Uterus (tissue), 3 donors: ENCODE measurements at regions not wholly inside any gene's neighbourhood (a gene's known extent, or its start where the extent isn't known, plus 50 kb on each side); places are given as distances from the start of the nearest gene placed in this dataset.
"Not testable (repeated sequence)": the region's sequence is repeated elsewhere in the genome, so short reads cannot be mapped to it uniquely, and the experiment has no call there.

ENCODE experiments used
- DNase-seq, 2 donors: peaks; one replicate each; pipeline ENCODE4 v3.0.0-alpha.2; 2019 to 2020
- H3K27ac ChIP-seq, 2 donors: fragments of 200-600 bp; sonication (generic); 1 replicate in 1 of 2; 2 replicates in 1 of 2; pipeline ENCODE4 v1.5.1; 2016 to 2018
- H3K27me3 ChIP-seq, 2 donors: fragments of 200-600 bp; sonication (generic); one replicate each; pipeline ENCODE4 v1.5.1; 2018 to 2019; ENCODE audit warnings: control low read depth in 1 of 2
- H3K36me3 ChIP-seq, 2 donors: fragments of 200-600 bp; sonication (generic); one replicate each; pipeline ENCODE4 v1.5.1; 2019; ENCODE audit warnings: control low read depth in 1 of 2
- H3K4me1 ChIP-seq, 2 donors: fragments of 200-600 bp; sonication (generic); one replicate each; pipeline ENCODE4 v1.5.1; 2018 to 2019; ENCODE audit warnings: control low read depth in 1 of 2
- H3K4me3 ChIP-seq, 2 donors: fragments of 200-600 bp; sonication (generic); 1 replicate in 1 of 2; 2 replicates in 1 of 2; pipeline ENCODE4 v1.5.1; 2018 to 2019; ENCODE audit warnings: mild to moderate bottlenecking in 1 of 2
- H3K9me3 ChIP-seq, 2 donors: fragments of 200-600 bp; sonication (generic); one replicate each; pipeline ENCODE4 v1.5.1; 2019; ENCODE audit warnings: control low read depth in 1 of 2
- CTCF ChIP-seq, 4 experiments: fragments of 200-600 bp in 2 of 4; fragments of 450-650 bp in 2 of 4; sonication (generic) in 2 of 4; IDR thresholded peaks; one replicate each; pipeline ENCODE4 v1.5.1; 2016 to 2019; ENCODE audit warnings: antibody characterized with exemption in 4 of 4, mild to moderate bottlenecking in 2 of 4, moderate library complexity in 1 of 4
- POLR2A ChIP-seq, 2 donors: fragments of 450-650 bp; IDR thresholded peaks; one replicate each; pipeline ENCODE4 v1.6.1; 2016; ENCODE audit warnings: antibody characterized with exemption in 2 of 2, mild to moderate bottlenecking in 1 of 2, moderate library complexity in 1 of 2
- intact Hi-C: fragments of 100-400 bp; cut with DNase I; formaldehyde crosslinking; loops from one replicate; pipeline ENCODE4 v1.15.1; 2023; ENCODE audit warnings: low total_unique reads
- donor health status: DM: yes; HTN: yes; CAD: no.

- H3K36me3 ChIP-seq, result no peaks in the 10 kb centered on the region
Observed at GRCh38 chr13:28575200-28575599, 80.3 kb upstream of the FLT1 start.

GRCh38 chr13:28574617-28575142, 79.8 kb upstream of the FLT1 start:
- Histone ChIP-seq H3K4me3 (no peak overlapping the region), H3K36me3 (no peaks in the 10 kb centered on the region), H3K4me1 (no peaks in the 10 kb centered on the region), H3K27me3 (no peaks in the 10 kb centered on the region), H3K27ac (no peak overlapping the region), H3K9me3 (no peaks in the 10 kb centered on the region)
- TF ChIP-seq POLR2A (IDR thresholded peaks at IDR 0.05) (no peak), CTCF (IDR thresholded peaks at IDR 0.05) (no peak)
- DNase-seq, result no peak
- intact Hi-C loops, result no loop called here

More at GRCh38 chr13:28575200-28575599, 80.3 kb upstream of the FLT1 start:
- Histone ChIP-seq H3K4me1 (no peaks in the 10 kb centered on the region), H3K27me3 (no peaks in the 10 kb centered on the region), H3K4me3 (no peak overlapping the region), H3K9me3 (no peaks in the 10 kb centered on the region), H3K27ac (no peak overlapping the region)
- TF ChIP-seq CTCF (IDR thresholded peaks at IDR 0.05) (no peak), POLR2A (IDR thresholded peaks at IDR 0.05) (no peak)
- DNase-seq, result no peak
- intact Hi-C loops, result no loop called here

- Histone ChIP-seq H3K36me3 (no peaks in the 10 kb centered on the region), H3K4me1 (no peaks in the 10 kb centered on the region), H3K9me3 (no peaks in the 10 kb centered on the region), H3K27ac (no peak overlapping the region), H3K27me3 (no peaks in the 10 kb centered on the region), H3K4me3 (no peak overlapping the region)
- TF ChIP-seq CTCF (IDR thresholded peaks at IDR 0.05), result no peak
- TF ChIP-seq POLR2A (IDR thresholded peaks at IDR 0.05), result no peak
- no peak for DNase-seq
- intact Hi-C loops, result no loop called here
Observed at GRCh38 chr13:28573595-28574373, 78.9 kb upstream of the FLT1 start.

- intact Hi-C loops, result no loop called here
- no peak for TF ChIP-seq POLR2A (IDR thresholded peaks at IDR 0.05)
- no peak for TF ChIP-seq CTCF (IDR thresholded peaks at IDR 0.05)
Observed at GRCh38 chr13:28572871-28573270, 77.9 kb upstream of the FLT1 start.

GRCh38 chr13:28570356-28570755, 75.4 kb upstream of the FLT1 start:
- DNase-seq, H3K36me3 ChIP-seq, H3K27me3 ChIP-seq, H3K9me3 ChIP-seq, H3K4me3 ChIP-seq, H3K4me1 ChIP-seq, intact Hi-C loops, H3K27ac ChIP-seq: not testable (repeated sequence)

More at GRCh38 chr13:28572871-28573270, 77.9 kb upstream of the FLT1 start:
- no peaks in the 10 kb centered on the region for H3K27me3 ChIP-seq
- no peak overlapping the region for H3K4me3 ChIP-seq
- no peak overlapping the region for H3K27ac ChIP-seq
- no peak for DNase-seq
- no peaks in the 10 kb centered on the region for H3K36me3 ChIP-seq
- H3K9me3 ChIP-seq, result no peaks in the 10 kb centered on the region
- no peaks in the 10 kb centered on the region for H3K4me1 ChIP-seq
